SJSA1 (cell line): ENCODE measurements at regions not wholly inside any gene's neighbourhood (a gene's known extent, or its start where the extent isn't known, plus 50 kb on each side); places are given as distances from the start of the nearest gene placed in this dataset.

Experiments
- DNase-seq, 2 experiments: peaks; one replicate each; pipeline ENCODE4 v3.0.0-alpha.2; 2015 to 2020; ENCODE audit warnings: low spot score in 2 of 2, low read depth in 1 of 2
- H3K27ac ChIP-seq: fragments of 250-450 bp; sonication (Bioruptor Pico); 2 replicates; pipeline ENCODE4 v1.5.1; 2020; ENCODE audit warnings: mild to moderate bottlenecking, moderate library complexity
- H3K27me3 ChIP-seq: fragments of 250-450 bp; sonication (Bioruptor Pico); replicated peaks from 2 replicates; pipeline ENCODE4 v1.5.1; 2020; ENCODE audit warnings: mild to moderate bottlenecking, moderate library complexity
- H3K36me3 ChIP-seq: fragments of 250-450 bp; sonication (Bioruptor Pico); 2 replicates; pipeline ENCODE4 v1.5.1; 2020; ENCODE audit warnings: mild to moderate bottlenecking
- H3K4me1 ChIP-seq: fragments of 250-450 bp; sonication (Bioruptor Pico); replicated peaks from 2 replicates; pipeline ENCODE4 v1.6.1; 2021; ENCODE audit warnings: mild to moderate bottlenecking
- H3K4me3 ChIP-seq: fragments of 250-450 bp; sonication (Bioruptor Pico); 2 replicates; pipeline ENCODE4 v1.5.1; 2020; ENCODE audit warnings: mild to moderate bottlenecking
- H3K9me3 ChIP-seq: fragments of 250-450 bp; sonication (Bioruptor Pico); replicated peaks from 2 replicates; pipeline ENCODE4 v1.5.1; 2020; ENCODE audit warnings: mild to moderate bottlenecking

GRCh38 chr3:22045882-22046281, 294.9 kb upstream of the ZNF385D start:
- no peaks in the 10 kb centered on the region for H3K27me3 ChIP-seq
- no peak overlapping the region for H3K4me3 ChIP-seq
- H3K9me3 ChIP-seq = no peaks in the 10 kb centered on the region
- no peak overlapping the region for H3K27ac ChIP-seq
- no peaks in the 10 kb centered on the region for H3K4me1 ChIP-seq
- no peaks in the 10 kb centered on the region for H3K36me3 ChIP-seq
- DNase-seq = no peak

DNA sequence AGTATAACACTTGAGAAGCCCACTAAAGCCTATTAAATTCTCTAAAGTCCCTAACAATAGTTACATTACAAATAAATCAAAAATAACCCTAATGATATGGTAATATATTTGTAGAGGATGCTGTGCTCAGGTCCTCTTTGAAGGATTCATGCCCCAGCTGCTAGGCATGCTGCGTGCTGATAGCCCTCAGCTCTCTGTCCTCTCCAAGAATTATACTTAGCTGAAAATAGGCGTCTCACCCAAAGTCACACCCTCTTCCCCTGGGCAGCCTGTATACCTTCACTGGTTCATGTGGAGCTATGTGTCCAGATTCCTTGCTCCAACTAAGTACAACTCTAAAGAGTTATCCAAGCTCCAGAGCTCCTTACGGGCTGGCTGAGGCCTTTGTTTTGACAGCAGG, 312.5 kb upstream of the ZNF385D start:
- H3K27me3 ChIP-seq = no peaks in the 10 kb centered on the region
- no peak overlapping the region for H3K4me3 ChIP-seq
- no peaks in the 10 kb centered on the region for H3K4me1 ChIP-seq
- no peak overlapping the region for H3K27ac ChIP-seq
- H3K9me3 ChIP-seq = no peaks in the 10 kb centered on the region
- DNase-seq = no peak
- no peaks in the 10 kb centered on the region for H3K36me3 ChIP-seq

GRCh38 chr3:22068619-22069018, 317.6 kb upstream of the ZNF385D start:
- no peaks in the 10 kb centered on the region for H3K4me1 ChIP-seq
- H3K4me3 ChIP-seq = no peak overlapping the region
- H3K9me3 ChIP-seq = no peaks in the 10 kb centered on the region
- DNase-seq = no peak
- H3K27me3 ChIP-seq = no peaks in the 10 kb centered on the region
- H3K27ac ChIP-seq = no peak overlapping the region
- H3K36me3 ChIP-seq = no peaks in the 10 kb centered on the region

GRCh38 chr3:22088204-22088603, 337.2 kb upstream of the ZNF385D start:
- no peaks in the 10 kb centered on the region for H3K36me3 ChIP-seq
- no peaks in the 10 kb centered on the region for H3K4me1 ChIP-seq
- H3K27ac ChIP-seq = no peak overlapping the region
- H3K27me3 ChIP-seq = no peaks in the 10 kb centered on the region
- no peaks in the 10 kb centered on the region for H3K9me3 ChIP-seq
- DNase-seq = no peak
- H3K4me3 ChIP-seq = no peak overlapping the region

- Histone ChIP-seq H3K27me3 (no peaks in the 10 kb centered on the region), H3K36me3 (no peaks in the 10 kb centered on the region), H3K4me3 (no peak overlapping the region), H3K9me3 (no peaks in the 10 kb centered on the region), H3K4me1 (no peaks in the 10 kb centered on the region), H3K27ac (no peak overlapping the region)
- no peak for DNase-seq
Observed at GRCh38 chr3:22089284-22089683, 338.3 kb upstream of the ZNF385D start.

DNA sequence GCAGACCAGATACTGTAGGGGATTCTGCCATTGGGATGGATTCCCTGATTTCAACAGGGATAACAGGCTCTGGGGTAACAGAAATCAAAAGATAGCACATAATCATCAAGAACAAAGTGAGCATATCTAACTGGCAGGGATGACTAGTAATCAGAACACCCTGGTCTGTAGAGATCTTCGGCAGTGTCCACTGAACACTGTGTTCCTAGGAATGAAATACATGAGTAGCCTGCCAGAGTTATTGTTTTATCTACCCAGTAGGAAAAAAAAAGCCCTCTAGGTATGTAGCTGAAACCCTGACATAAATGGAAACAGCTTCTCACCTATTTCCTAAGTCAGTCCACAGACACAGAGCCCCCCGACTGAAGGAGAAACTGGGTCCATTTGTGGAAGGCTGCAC, 340.3 kb upstream of the ZNF385D start:
- no peaks in the 10 kb centered on the region for H3K36me3 ChIP-seq
- no peaks in the 10 kb centered on the region for H3K9me3 ChIP-seq
- H3K4me1 ChIP-seq = no peaks in the 10 kb centered on the region
- H3K27ac ChIP-seq = no peak overlapping the region
- DNase-seq = no peak
- no peaks in the 10 kb centered on the region for H3K27me3 ChIP-seq
- H3K4me3 ChIP-seq = no peak overlapping the region

DNA sequence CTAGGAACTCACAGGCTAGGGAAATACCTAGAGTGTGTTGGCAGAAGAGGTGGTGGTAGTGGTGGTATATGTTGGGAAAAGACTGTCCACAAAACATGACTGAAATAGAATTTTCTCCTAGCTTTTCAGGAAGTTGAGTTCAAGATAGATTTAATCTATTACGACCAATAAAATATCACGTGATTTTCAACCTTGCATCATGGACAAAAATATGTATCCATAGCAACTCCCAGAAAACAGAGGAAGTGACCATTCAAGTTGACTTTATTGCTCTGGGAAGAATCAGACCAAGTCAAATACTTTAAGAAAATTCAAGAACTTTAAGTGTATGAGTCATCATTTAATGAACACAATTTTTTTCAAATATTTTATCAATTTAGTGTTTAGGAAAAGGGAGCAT, 347.0 kb upstream of the ZNF385D start:
- no peak overlapping the region for H3K4me3 ChIP-seq
- H3K27me3 ChIP-seq = no peaks in the 10 kb centered on the region
- DNase-seq = no peak
- H3K4me1 ChIP-seq = no peaks in the 10 kb centered on the region
- no peak overlapping the region for H3K27ac ChIP-seq
- H3K9me3 ChIP-seq = no peaks in the 10 kb centered on the region
- no peaks in the 10 kb centered on the region for H3K36me3 ChIP-seq

DNA sequence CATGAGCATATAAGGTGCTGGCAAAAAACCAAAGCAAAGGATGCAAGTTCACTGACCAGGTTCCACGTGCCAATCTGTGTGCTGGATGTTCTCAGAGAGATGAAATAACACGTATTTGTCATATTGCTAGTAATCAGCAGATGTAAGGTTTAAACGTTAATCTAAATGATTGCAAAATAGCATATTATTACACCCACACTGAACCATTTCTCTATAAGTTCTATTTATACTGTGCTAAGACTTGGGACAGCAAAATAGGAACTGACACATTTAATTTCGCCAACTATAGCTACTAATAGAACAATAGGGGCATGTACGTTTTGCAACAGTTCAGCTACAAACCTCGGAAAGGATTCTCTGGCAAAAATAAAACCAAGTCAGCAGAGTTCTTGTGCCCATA, 350.3 kb upstream of the ZNF385D start:
- Histone ChIP-seq H3K27ac (no peak overlapping the region), H3K9me3 (no peaks in the 10 kb centered on the region), H3K36me3 (no peaks in the 10 kb centered on the region), H3K27me3 (no peaks in the 10 kb centered on the region), H3K4me1 (no peaks in the 10 kb centered on the region), H3K4me3 (no peak overlapping the region)
- no peak for DNase-seq

- Histone ChIP-seq H3K9me3 (no peaks in the 10 kb centered on the region), H3K4me1 (no peaks in the 10 kb centered on the region)
- no peak for DNase-seq
Observed at GRCh38 chr3:22101811-22102210, 350.8 kb upstream of the ZNF385D start.

DNA sequence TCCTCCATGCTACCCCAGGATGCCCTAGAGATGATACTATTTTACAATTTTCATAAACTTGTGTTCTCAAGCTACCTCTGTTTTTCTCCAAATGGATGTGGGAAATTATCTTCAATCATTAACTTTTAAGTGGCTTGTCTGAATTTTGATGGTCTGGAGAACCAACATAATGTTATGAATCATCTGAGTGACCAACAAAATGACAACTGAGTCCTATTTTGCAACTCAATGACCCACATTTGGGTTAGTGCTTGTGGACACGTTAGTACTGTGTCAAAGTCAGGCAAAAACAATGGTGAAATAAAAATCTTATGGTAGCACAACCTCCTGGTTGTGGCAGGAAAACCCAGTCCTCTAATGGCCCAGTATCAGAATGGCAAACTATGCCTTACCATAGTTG, 352.4 kb upstream of the ZNF385D start:
- Histone ChIP-seq H3K9me3 (no peaks in the 10 kb centered on the region), H3K27me3 (no peaks in the 10 kb centered on the region), H3K4me3 (no peak overlapping the region), H3K27ac (no peak overlapping the region), H3K36me3 (no peaks in the 10 kb centered on the region), H3K4me1 (no peaks in the 10 kb centered on the region)
- no peak for DNase-seq

More at GRCh38 chr3:22101811-22102210, 350.8 kb upstream of the ZNF385D start:
- H3K27me3 ChIP-seq = no peaks in the 10 kb centered on the region
- no peaks in the 10 kb centered on the region for H3K36me3 ChIP-seq
- no peak overlapping the region for H3K4me3 ChIP-seq
- no peak overlapping the region for H3K27ac ChIP-seq

DNA sequence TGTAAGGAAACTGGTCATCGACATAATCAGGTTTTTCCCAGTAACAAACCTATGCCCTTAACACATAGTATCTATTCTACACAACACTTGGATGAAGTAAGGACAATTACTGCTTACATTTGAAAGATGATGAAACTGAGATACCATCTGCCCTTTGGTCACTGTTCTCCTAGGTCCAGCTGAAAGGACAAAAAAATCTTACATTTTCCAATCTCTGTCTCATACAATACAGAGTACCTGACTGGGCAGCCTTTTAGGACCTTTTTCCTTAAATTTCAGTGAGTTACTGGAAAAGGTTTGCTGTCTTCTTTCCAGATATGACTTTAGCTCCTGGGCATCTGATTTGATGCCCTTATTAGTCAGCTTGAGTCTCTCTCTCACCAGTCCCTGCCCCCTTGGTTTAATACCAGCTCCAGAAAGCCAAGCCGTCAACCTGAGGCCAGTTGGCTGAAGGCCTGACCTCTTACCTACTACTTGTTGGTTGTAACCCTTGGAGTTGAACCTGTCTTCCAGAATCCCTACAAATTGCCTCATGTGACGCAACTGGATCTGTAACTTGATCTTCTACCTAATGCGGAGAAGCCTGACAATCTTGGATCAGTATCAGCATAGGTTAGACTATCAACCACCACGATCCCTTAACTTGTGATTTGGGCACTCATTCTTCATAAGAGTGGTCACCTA, 355.3 kb upstream of the ZNF385D start:
- Histone ChIP-seq H3K9me3 (no peaks in the 10 kb centered on the region), H3K27ac (no peak overlapping the region), H3K4me3 (no peak overlapping the region), H3K36me3 (no peaks in the 10 kb centered on the region), H3K4me1 (no peaks in the 10 kb centered on the region), H3K27me3 (no peaks in the 10 kb centered on the region)
- DNase-seq = no peak

DNA sequence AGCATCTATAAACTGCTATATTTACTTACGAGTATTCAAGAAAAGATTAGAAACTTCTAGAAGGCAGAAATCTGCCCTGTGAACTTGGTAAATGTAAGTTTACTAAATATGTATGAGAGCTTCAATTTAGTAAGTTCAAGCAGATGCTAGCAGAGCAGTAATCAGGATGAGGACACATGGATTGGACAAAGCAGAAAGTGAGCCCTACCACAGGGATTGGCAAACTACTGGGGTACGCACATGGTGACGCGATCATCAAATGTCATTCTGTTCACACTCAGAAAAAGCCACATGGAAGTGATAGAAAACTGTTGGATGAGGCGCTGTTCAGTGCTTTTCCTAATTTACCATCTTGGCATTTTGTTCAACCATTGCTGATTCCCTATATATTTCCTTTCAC, 360.2 kb upstream of the ZNF385D start:
- H3K27me3 ChIP-seq = no peaks in the 10 kb centered on the region
- H3K36me3 ChIP-seq = no peaks in the 10 kb centered on the region
- H3K9me3 ChIP-seq = no peaks in the 10 kb centered on the region
- H3K4me1 ChIP-seq = no peaks in the 10 kb centered on the region
- no peak overlapping the region for H3K4me3 ChIP-seq
- H3K27ac ChIP-seq = no peak overlapping the region
- DNase-seq = no peak

DNA sequence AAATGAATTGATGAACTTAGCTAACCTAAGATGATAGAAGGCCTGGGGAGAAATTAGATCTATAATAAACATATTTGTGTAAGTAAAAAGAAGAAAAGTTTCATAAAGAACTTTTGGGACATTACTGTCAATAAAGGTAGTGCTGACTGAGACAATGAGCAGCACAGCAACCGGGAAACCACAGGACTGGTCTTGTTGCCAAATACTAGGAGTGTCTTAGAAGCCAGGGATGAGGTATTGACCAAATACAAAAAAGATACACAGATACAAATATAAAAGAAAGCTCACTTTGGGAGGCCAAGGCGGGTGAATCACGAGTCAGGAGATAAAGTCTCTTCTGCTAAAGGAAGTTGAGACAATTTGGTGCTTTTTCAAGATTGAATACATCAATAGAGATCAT, 362.4 kb upstream of the ZNF385D start:
- no peaks in the 10 kb centered on the region for H3K27me3 ChIP-seq
- no peaks in the 10 kb centered on the region for H3K9me3 ChIP-seq
- DNase-seq = no peak
- H3K36me3 ChIP-seq = no peaks in the 10 kb centered on the region
- H3K4me1 ChIP-seq = no peaks in the 10 kb centered on the region
- no peak overlapping the region for H3K27ac ChIP-seq
- no peak overlapping the region for H3K4me3 ChIP-seq

- Histone ChIP-seq H3K27ac (no peak overlapping the region), H3K4me1 (no peaks in the 10 kb centered on the region), H3K36me3 (no peaks in the 10 kb centered on the region), H3K4me3 (no peak overlapping the region), H3K9me3 (no peaks in the 10 kb centered on the region), H3K27me3 (no peaks in the 10 kb centered on the region)
- no peak for DNase-seq
Observed at GRCh38 chr3:22115581-22115980, 364.6 kb upstream of the ZNF385D start.

GRCh38 chr3:22117091-22117490, 366.1 kb upstream of the ZNF385D start:
- no peaks in the 10 kb centered on the region for H3K4me1 ChIP-seq
- H3K27me3 ChIP-seq = no peaks in the 10 kb centered on the region
- H3K36me3 ChIP-seq = no peaks in the 10 kb centered on the region
- no peak for DNase-seq
- no peaks in the 10 kb centered on the region for H3K9me3 ChIP-seq
- no peak overlapping the region for H3K4me3 ChIP-seq
- no peak overlapping the region for H3K27ac ChIP-seq
